Sigmoid colon (tissue), 4 donors: ENCODE measurements at regions not wholly inside any gene's neighbourhood (a gene's known extent, or its start where the extent isn't known, plus 50 kb on each side); places are given as distances from the start of the nearest gene placed in this dataset.

Experiments used
- EP300 ChIP-seq, 4 donors: sonication (generic); formaldehyde crosslinking; IDR thresholded peaks; one replicate each; pipeline ENCODE4 v1.6.1; 2017; ENCODE audit warnings: antibody characterized with exemption in 4 of 4
- POLR2A ChIP-seq, 2 donors: fragments of 450-650 bp; IDR thresholded peaks; one replicate each; pipeline ENCODE4 v1.6.1; 2016; ENCODE audit warnings: antibody characterized with exemption in 2 of 2, mild to moderate bottlenecking in 2 of 2, moderate library complexity in 2 of 2
- TF ChIP-seq, protein P1 (sequence below), 4 experiments: fragments of 450-650 bp in 3 of 4; fragments of 200-600 bp in 1 of 4; IDR thresholded peaks; one replicate each; pipeline ENCODE4 v1.5.1; 2016 to 2019; ENCODE audit warnings: antibody characterized with exemption in 4 of 4, mild to moderate bottlenecking in 3 of 4, moderate library complexity in 2 of 4

DNA sequence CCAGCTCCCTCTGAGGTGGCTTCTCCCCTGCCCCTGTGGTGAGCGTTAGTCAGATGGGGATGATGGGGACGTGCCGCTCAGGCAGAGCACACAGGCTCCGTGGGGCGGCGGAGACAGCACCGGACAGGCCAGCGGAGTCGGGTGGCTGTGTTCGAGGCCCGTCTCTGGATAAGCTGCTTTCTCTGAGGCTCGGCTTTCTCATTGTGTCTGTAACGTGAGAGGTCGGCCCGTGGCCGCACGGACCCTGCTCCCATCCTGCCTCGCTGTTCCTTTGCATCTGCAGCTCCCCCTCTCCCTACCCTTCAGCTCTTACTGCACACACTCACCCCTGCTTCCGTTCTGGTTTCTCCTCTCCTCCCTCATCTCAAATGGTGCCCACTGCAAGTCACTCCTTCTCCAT lies 62.5 kb downstream of the FAM43A start:
- TF ChIP-seq POLR2A (IDR thresholded peaks at IDR 0.05) (no peak), EP300 (IDR thresholded peaks at IDR 0.05) (no peak)
- TF ChIP-seq, protein P1, sequence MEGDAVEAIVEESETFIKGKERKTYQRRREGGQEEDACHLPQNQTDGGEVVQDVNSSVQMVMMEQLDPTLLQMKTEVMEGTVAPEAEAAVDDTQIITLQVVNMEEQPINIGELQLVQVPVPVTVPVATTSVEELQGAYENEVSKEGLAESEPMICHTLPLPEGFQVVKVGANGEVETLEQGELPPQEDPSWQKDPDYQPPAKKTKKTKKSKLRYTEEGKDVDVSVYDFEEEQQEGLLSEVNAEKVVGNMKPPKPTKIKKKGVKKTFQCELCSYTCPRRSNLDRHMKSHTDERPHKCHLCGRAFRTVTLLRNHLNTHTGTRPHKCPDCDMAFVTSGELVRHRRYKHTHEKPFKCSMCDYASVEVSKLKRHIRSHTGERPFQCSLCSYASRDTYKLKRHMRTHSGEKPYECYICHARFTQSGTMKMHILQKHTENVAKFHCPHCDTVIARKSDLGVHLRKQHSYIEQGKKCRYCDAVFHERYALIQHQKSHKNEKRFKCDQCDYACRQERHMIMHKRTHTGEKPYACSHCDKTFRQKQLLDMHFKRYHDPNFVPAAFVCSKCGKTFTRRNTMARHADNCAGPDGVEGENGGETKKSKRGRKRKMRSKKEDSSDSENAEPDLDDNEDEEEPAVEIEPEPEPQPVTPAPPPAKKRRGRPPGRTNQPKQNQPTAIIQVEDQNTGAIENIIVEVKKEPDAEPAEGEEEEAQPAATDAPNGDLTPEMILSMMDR (IDR thresholded peaks at IDR 0.05), result no peak
